Upper lobe of left lung (tissue), 4 donors: ENCODE measurements at regions not wholly inside any gene's neighbourhood (a gene's known extent, or its start where the extent isn't known, plus 50 kb on each side); places are given as distances from the start of the nearest gene placed in this dataset.

Experiments
- POLR2AphosphoS5 ChIP-seq, 2 donors: sonication (generic); formaldehyde crosslinking; IDR thresholded peaks; one replicate each; pipeline ENCODE4 v1.5.1; 2017; ENCODE audit warnings: antibody characterized with exemption in 2 of 2
- TF ChIP-seq, protein P1 (sequence below), 6 experiments: fragments of 450-650 bp in 4 of 6; fragments of 200-600 bp in 2 of 6; sonication (generic) in 2 of 6; IDR thresholded peaks; one replicate each; pipeline ENCODE4 v1.5.1; 2016 to 2019; ENCODE audit warnings: antibody characterized with exemption in 6 of 6

DNA sequence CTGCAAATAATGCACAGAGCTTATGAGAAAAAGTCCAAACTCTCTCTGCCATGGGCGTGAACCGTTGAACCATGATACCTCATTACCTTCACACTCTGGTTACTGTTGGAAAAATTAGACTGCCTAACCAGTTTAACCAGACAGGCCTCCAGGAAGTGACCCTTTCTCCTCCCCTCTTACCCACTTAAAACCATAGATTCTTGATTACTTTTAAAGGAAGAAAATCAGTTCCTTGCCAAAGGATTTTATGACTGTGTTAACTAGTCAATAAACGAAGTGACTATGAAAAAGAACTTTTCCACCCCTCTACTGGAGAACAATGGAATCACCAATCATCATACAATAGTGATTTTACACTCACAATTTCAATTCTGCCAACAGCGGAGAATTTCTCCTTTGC lies 254.0 kb upstream of the ATP2B1 start:
- TF ChIP-seq, protein P1, sequence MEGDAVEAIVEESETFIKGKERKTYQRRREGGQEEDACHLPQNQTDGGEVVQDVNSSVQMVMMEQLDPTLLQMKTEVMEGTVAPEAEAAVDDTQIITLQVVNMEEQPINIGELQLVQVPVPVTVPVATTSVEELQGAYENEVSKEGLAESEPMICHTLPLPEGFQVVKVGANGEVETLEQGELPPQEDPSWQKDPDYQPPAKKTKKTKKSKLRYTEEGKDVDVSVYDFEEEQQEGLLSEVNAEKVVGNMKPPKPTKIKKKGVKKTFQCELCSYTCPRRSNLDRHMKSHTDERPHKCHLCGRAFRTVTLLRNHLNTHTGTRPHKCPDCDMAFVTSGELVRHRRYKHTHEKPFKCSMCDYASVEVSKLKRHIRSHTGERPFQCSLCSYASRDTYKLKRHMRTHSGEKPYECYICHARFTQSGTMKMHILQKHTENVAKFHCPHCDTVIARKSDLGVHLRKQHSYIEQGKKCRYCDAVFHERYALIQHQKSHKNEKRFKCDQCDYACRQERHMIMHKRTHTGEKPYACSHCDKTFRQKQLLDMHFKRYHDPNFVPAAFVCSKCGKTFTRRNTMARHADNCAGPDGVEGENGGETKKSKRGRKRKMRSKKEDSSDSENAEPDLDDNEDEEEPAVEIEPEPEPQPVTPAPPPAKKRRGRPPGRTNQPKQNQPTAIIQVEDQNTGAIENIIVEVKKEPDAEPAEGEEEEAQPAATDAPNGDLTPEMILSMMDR (IDR thresholded peaks at IDR 0.05), result peak in 2 of 6 experiments; percentile 15 to 20
- no peak for TF ChIP-seq POLR2AphosphoS5 (IDR thresholded peaks at IDR 0.05)
